Fibroblast of mammary gland (primary cell): ENCODE measurements at regions not wholly inside any gene's neighbourhood (a gene's known extent, or its start where the extent isn't known, plus 50 kb on each side); places are given as distances from the start of the nearest gene placed in this dataset.

Experiments used
- DNase-seq: peaks from one replicate; pipeline ENCODE4 v3.0.0-alpha.2; 2010; ENCODE audit warnings: low read depth
- H3K4me3 ChIP-seq: 2 replicates; pipeline ENCODE4 v1.5.1; 2011; ENCODE audit warnings: low read depth, mild to moderate bottlenecking, low read length, moderate library complexity; ENCODE audit not compliant: control insufficient read depth
- TF ChIP-seq, protein P1 (sequence below): conservative IDR thresholded peaks from 2 replicates; pipeline ENCODE4 v1.5.1; 2011; ENCODE audit warnings: low read depth, low read length, inconsistent platforms; ENCODE audit not compliant: control insufficient read depth, insufficient read depth

DNA sequence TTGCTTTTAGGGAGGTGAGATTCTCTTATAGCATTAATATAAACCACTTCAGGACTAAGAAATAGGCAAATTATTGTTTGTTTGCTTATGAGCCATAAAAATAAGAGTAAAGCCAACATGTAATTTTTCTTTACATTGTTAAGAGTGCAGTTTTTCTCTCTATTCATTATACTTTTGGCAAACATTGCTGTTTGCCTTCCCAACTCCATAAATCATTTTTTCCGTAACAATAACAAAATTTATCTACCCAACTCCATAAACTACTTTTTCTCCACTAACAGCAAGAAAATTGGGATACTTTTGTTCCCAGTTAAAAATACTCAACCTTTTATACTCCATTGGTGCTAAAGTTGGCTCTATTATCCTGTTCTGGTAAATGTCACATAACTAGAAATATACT lies 229.7 kb upstream of the GPRIN3 start:
- H3K4me3 ChIP-seq = no peak overlapping the region
- TF ChIP-seq, protein P1, sequence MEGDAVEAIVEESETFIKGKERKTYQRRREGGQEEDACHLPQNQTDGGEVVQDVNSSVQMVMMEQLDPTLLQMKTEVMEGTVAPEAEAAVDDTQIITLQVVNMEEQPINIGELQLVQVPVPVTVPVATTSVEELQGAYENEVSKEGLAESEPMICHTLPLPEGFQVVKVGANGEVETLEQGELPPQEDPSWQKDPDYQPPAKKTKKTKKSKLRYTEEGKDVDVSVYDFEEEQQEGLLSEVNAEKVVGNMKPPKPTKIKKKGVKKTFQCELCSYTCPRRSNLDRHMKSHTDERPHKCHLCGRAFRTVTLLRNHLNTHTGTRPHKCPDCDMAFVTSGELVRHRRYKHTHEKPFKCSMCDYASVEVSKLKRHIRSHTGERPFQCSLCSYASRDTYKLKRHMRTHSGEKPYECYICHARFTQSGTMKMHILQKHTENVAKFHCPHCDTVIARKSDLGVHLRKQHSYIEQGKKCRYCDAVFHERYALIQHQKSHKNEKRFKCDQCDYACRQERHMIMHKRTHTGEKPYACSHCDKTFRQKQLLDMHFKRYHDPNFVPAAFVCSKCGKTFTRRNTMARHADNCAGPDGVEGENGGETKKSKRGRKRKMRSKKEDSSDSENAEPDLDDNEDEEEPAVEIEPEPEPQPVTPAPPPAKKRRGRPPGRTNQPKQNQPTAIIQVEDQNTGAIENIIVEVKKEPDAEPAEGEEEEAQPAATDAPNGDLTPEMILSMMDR = no peak
- DNase-seq = no peak

DNA sequence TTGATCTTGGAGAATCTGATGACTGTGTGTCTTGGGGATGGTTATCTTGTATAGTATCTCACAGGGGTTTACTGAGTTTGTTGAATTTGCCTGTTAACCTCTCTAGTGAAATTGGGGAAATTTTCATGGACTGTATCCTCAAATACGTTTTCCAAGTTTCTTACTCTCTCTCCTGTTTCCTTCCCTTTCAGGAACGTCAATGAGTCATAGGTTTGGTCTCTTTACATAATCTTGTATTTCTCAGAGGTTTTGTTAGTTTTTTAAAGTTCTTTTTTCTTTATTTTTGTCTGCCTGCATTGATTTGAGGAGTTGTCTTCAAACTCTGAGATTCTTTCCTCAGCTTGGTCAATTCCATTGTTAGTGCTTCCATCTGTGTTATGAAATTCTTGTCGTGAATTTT lies 227.7 kb upstream of the GPRIN3 start:
- peak; percentile 27 for DNase-seq
- H3K4me3 ChIP-seq = no peak overlapping the region
- TF ChIP-seq, protein P1 = no peak

DNA sequence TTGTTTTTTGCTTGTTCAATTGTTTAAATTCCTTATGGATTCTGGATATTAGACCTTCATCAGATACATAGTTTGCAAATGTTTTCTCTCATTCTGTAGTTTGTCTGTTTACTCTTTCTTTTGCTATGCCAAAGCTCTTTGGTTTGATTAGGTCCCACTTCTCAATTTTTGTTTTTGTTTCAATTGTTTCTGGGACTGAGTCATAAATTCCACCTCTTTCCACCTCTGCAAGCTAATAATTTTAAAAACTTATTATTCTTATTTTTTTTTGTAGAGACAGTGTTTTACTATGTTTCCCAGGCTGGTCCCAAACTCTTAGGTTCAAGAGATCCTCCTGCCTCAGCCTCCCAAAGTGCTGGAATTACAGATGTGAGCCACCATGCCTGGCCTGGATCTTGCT lies 226.8 kb upstream of the GPRIN3 start:
- DNase-seq = no peak
- TF ChIP-seq, protein P1 = no peak
- H3K4me3 ChIP-seq = no peak overlapping the region

DNA sequence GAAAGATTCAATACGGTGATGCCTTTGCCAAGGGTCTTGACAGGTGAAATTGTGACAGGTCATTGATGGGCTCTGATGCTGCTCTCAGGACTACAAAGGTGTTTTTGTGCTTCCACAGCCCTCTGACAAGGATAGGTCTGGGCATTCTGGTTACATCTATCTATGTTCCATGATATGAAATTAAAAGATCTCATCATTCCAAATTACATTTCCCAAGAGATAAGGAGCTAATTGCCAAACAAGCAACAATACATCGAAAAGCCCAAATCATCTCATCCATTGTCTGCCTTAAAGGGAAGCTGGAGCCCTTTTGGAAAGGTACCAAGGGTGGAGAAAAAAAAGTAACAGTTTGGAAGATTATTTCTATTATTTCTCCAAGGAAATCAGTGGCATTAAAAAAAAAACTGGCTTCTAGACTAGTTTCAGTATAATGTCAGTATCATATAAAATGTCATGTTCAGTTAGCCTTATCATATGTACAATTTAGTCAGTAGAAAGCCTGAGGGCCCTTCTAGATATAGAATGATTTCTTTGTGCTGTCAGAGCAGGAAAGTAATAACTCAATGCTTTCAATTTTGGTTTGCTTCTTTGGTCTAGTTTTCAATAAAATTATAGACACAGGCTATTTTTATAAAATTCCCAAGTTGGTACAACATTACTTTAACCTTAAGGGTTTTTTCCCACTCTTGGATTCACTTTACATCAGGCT lies 224.5 kb upstream of the GPRIN3 start:
- H3K4me3 ChIP-seq = no peak overlapping the region
- no peak for DNase-seq
- TF ChIP-seq, protein P1 = no peak

DNA sequence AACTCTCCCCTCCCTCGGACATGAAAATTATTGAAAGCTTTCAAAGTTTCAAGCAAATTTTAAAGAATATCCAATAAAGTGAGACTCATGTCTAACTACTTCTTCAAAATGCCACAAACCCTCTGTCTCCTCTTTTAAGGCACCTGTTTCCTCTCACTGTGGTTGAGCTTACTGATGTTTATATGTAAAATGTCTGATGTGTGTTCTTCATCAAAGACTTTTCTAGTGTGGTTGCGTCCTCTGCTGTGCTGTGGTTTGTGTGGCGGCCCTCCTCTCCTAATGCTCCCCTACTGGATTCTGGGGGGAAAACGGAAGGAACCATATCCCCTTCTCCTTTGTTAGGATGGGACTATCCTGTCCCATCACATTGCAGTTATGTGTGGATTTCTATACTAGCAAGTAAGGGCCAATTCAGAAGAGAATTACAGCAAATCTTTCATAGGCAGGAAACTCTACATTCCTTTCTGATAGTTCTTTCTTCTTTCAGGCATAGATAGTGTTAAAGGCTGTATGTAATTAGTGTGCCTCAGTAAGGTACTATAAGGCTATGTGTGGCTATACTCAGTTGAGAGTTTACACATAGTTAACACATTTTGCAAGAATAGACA lies 221.0 kb upstream of the GPRIN3 start:
- TF ChIP-seq, protein P1 = no peak
- no peak for DNase-seq
- no peak overlapping the region for H3K4me3 ChIP-seq

DNA sequence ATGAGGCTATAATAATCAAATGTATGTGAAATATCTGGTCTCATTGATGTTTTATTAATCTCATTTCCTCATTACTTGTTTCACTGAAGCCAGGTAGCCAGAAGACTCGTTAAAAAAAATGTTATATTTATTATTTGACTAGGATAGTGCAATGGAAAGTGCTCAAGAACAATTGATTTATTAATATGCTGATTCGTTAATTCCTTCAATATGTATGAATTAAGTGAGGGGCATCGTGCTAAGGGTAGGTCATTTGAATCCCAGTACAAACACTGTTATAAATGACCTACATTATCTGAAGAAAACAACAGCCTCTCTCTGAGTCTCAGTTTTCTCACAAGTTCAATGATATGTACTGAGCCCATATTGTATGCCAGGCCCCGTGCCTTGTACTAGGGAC lies 214.2 kb upstream of the GPRIN3 start:
- TF ChIP-seq, protein P1 = no peak
- no peak for DNase-seq

More for the DNA sequence above, 214.2 kb upstream of the GPRIN3 start:
- H3K4me3 ChIP-seq = no peak overlapping the region
